HCT116 (cell line): ENCODE measurements at regions not wholly inside any gene's neighbourhood (a gene's known extent, or its start where the extent isn't known, plus 50 kb on each side); places are given as distances from the start of the nearest gene placed in this dataset.

Experiments used
- ATAC-seq: fragments of 200-7000 bp; cut with Tn5 transposase; 2 replicates; pipeline ENCODE4 v1.9.1; 2020; ENCODE audit warnings: mild to moderate bottlenecking, moderate library complexity
- BruUV-seq: library from RNA; stranded (reverse); fragments of 400-500 nt; replicated peaks from 2 replicates; lab custom pipeline; 2021; lab: Mats Ljungman, UMichigan
- CTCF ChIA-PET: fragments of 300-600 bp; sonication (Branson Sonifier 250); formaldehyde crosslinking; loops from one replicate; lab custom pipeline; 2021; ENCODE audit warnings: antibody characterized with exemption; lab: Charles Lee
- POLR2A ChIA-PET: fragments of 300-600, 350-600 bp; sonication (Branson Sonifier 250); formaldehyde crosslinking; loops from one replicate; lab custom pipeline; 2021; ENCODE audit warnings: antibody characterized with exemption; lab: Charles Lee
- RAD21 ChIA-PET, 2 experiments: fragments of 300-600 bp; sonication (Branson Sonifier 250); formaldehyde crosslinking; loops; one replicate each; lab custom pipeline; 2023; ENCODE audit warnings: low total read pairs in 2 of 2; ENCODE audit not compliant: uncharacterized antibody in 2 of 2, unreplicated experiment in 2 of 2, low non-redundant PET in 1 of 2; lab: Charles Lee
- DNase-seq: peaks from one replicate; pipeline ENCODE4 v3.0.0-alpha.2; 2010; ENCODE audit warnings: low read depth, low spot score
- H2AFZ ChIP-seq: fragments of 200-600 bp; shearing (Covaris generic), sonication (generic); 2 replicates; pipeline ENCODE4 v1.6.1; 2017; ENCODE audit warnings: low read depth, mixed run types, mixed read lengths, antibody characterized with exemption, low read length; ENCODE audit not compliant: poor library complexity, severe bottlenecking
- H3K27ac ChIP-seq: 2 replicates; pipeline ENCODE4 v1.5.1; 2012; ENCODE audit warnings: low read depth, low read length
- H3K27me3 ChIP-seq: fragments of 200-600 bp; sonication (generic); 2 replicates; pipeline ENCODE4 v1.6.1; 2016; ENCODE audit warnings: mixed run types, low read length, mixed read lengths; ENCODE audit not compliant: insufficient read depth
- H3K36me3 ChIP-seq, 2 experiments: fragments of 200-500 bp in 1 of 2; fragments of 200-600 bp in 1 of 2; sonication (Bioruptor generic) in 1 of 2; sonication (generic) in 1 of 2; 2 replicates each; pipeline versions ENCODE4 v1.5.1 to v1.6.1; 2014 to 2016; ENCODE audit warnings: low read length in 2 of 2, inconsistent platforms in 1 of 2, mixed read lengths in 1 of 2, mixed run types in 1 of 2; ENCODE audit not compliant: insufficient read depth in 2 of 2, control insufficient read depth in 1 of 2
- H3K4me1 ChIP-seq, 2 experiments: fragments of 200-600 bp in 1 of 2; sonication (generic) in 1 of 2; 2 replicates each; pipeline versions ENCODE4 v1.5.1 to v1.6.1; 2012 to 2017; ENCODE audit warnings: low read length in 2 of 2, inconsistent platforms in 1 of 2, mild to moderate bottlenecking in 1 of 2, mixed read lengths in 1 of 2, mixed run types in 1 of 2, moderate library complexity in 1 of 2; ENCODE audit not compliant: insufficient read depth in 2 of 2, control insufficient read depth in 1 of 2
- H3K4me2 ChIP-seq: fragments of 200-600 bp; sonication (generic); 2 replicates; pipeline ENCODE4 v1.6.1; 2017; ENCODE audit warnings: mixed run types, low read length, mixed read lengths
- H3K4me3 ChIP-seq, 2 experiments: fragments of 200-600 bp in 1 of 2; sonication (generic) in 1 of 2; replicated peaks in 1 of 2; 2 replicates each; pipeline ENCODE4 v1.5.1; 2011 to 2016; ENCODE audit warnings: low read length in 2 of 2, control low read depth in 1 of 2, low read depth in 1 of 2, mild to moderate bottlenecking in 1 of 2, mixed read lengths in 1 of 2, mixed run types in 1 of 2
- H3K79me2 ChIP-seq: fragments of 200-600 bp; sonication (generic); 2 replicates; pipeline ENCODE4 v1.6.1; 2017; ENCODE audit warnings: mild to moderate bottlenecking, mixed run types, low read length, moderate library complexity, mixed read lengths; ENCODE audit not compliant: insufficient read depth
- H3K9ac ChIP-seq: fragments of 200-600 bp; sonication (generic); 2 replicates; pipeline ENCODE4 v1.6.1; 2016; ENCODE audit warnings: low read length, mixed read lengths
- H3K9me2 ChIP-seq: fragments of 200-600 bp; sonication (generic), shearing (Covaris generic); 2 replicates; pipeline ENCODE4 v1.6.1; 2017; ENCODE audit warnings: mixed run types, mild to moderate bottlenecking, moderate library complexity; ENCODE audit not compliant: insufficient read depth
- H3K9me3 ChIP-seq, 2 experiments: fragments of 200-500 bp in 1 of 2; fragments of 200-600 bp in 1 of 2; sonication (Bioruptor generic) in 1 of 2; sonication (generic) in 1 of 2; 2 replicates each; pipeline ENCODE4 v1.6.1; 2014 to 2017; ENCODE audit warnings: low read length in 2 of 2, mixed read lengths in 2 of 2, inconsistent platforms in 1 of 2, low read depth in 1 of 2, mild to moderate bottlenecking in 1 of 2, mixed run types in 1 of 2, moderate library complexity in 1 of 2; ENCODE audit not compliant: control insufficient read depth in 1 of 2, insufficient read depth in 1 of 2
- H4K20me1 ChIP-seq: fragments of 200-600 bp; sonication (generic), shearing (Covaris generic); 2 replicates; pipeline ENCODE4 v1.6.1; 2017; ENCODE audit warnings: mixed run types, mild to moderate bottlenecking, moderate library complexity; ENCODE audit not compliant: insufficient read depth
- CBX3 ChIP-seq: IDR thresholded peaks from 2 replicates; pipeline ENCODE4 v1.6.1; 2012; ENCODE audit warnings: low read depth
- CTCF ChIP-seq, 3 experiments: fragments of 200-600 bp in 1 of 3; sonication (generic) in 1 of 3; IDR thresholded peaks in 2 of 3; conservative IDR thresholded peaks in 1 of 3; 2 replicates each; pipeline ENCODE4 v1.5.1; 2012 to 2017; ENCODE audit warnings: low read depth in 2 of 3, low read length in 2 of 3, antibody characterized with exemption in 1 of 3, borderline replicate concordance in 1 of 3, control low read depth in 1 of 3, mild to moderate bottlenecking in 1 of 3, mixed read lengths in 1 of 3, mixed run types in 1 of 3, moderate library complexity in 1 of 3; ENCODE audit not compliant: insufficient read depth in 1 of 3
- POLR2A ChIP-seq: IDR thresholded peaks from 2 replicates; pipeline ENCODE4 v1.7.0; 2011; ENCODE audit warnings: borderline replicate concordance; ENCODE audit not compliant: insufficient read depth, insufficient read length; ENCODE audit errors: extremely low read depth
- RAD21 ChIP-seq: IDR thresholded peaks from 2 replicates; pipeline ENCODE4 v1.6.1; 2012; ENCODE audit warnings: low read depth, mild to moderate bottlenecking
- REST ChIP-seq: IDR thresholded peaks from 2 replicates; pipeline ENCODE4 v1.6.1; 2012; ENCODE audit warnings: low read depth
- SIN3A ChIP-seq: IDR thresholded peaks from 2 replicates; pipeline ENCODE4 v1.6.1; 2012; ENCODE audit warnings: low read depth
- TCF7L2 ChIP-seq: IDR thresholded peaks from 2 replicates; pipeline ENCODE4 v1.7.0; 2011; ENCODE audit warnings: borderline replicate concordance, inconsistent platforms; ENCODE audit not compliant: insufficient read depth, insufficient read length; ENCODE audit errors: extremely low read depth
- ZFX ChIP-seq: fragments of 450-650 bp; IDR thresholded peaks from 2 replicates; pipeline ENCODE4 v1.6.1; 2017
- intact Hi-C: fragments of 100-400 bp; cut with micrococcal nuclease; formaldehyde crosslinking; loops from 2 replicates; pipeline ENCODE4 v1.10.0; 2022
- TF ChIP-seq, protein P1 (sequence below): IDR thresholded peaks from 2 replicates; pipeline ENCODE4 v1.6.1; 2012

- Histone ChIP-seq H3K9me3 (no peaks in the 10 kb centered on the region), H3K27ac (no peak overlapping the region), H2AFZ (peak overlapping the region; percentile 91), H3K4me1 (no peaks in the 10 kb centered on the region), H3K4me3 (no peak overlapping the region), H3K79me2 (no peaks in the 10 kb centered on the region), H3K9ac (no peak overlapping the region), H3K4me2 (no peak overlapping the region), H4K20me1 (no peaks in the 10 kb centered on the region), H3K27me3 (no peaks in the 10 kb centered on the region), H3K36me3 (no peaks in the 10 kb centered on the region), H3K9me2 (no peaks in the 10 kb centered on the region)
- POLR2A ChIA-PET, result interaction anchor here (1.3 kb wide), 1 partner anchor 136 kb away, joined by 4 read pairs; no protein-coding TSS in a partner anchor
- intact Hi-C loops, result loop anchor here (1.0 to 10.0 kb wide), 5 partner anchors 106 to 1821 kb away; partner anchors contain the start of gene CDC73
- DNase-seq (no peak), ATAC-seq (no peak)
- RAD21 ChIA-PET, result interaction anchor here (1.0 to 1.3 kb wide), 4 partner anchors 112 to 332 kb away, joined by 3 to 4 read pairs (median 3); no protein-coding TSS in a partner anchor
- CTCF ChIA-PET, result interaction anchor here (0.7 to 3.2 kb wide), 14 partner anchors 13 to 648 kb away, joined by 3 to 37 read pairs (median 3); partner anchors contain the start of gene CDC73
- BruUV-seq, result no TSS peak
- no peak for TF ChIP-seq SIN3A
- peak; percentile 77 for TF ChIP-seq RAD21
- TF ChIP-seq CTCF (IDR thresholded peaks at IDR 0.05 in 2 of 3, conservative IDR thresholded peaks at IDR 0.05 in 1 of 3; ENCODE audit: borderline replicate concordance in 1 of 3, insufficient read depth in 1 of 3, low read depth in 2 of 3, low read length in 2 of 3), result peak; percentile 40 to 73 (median 69); a peak in 5 of 6 replicates
Observed at GRCh38 chr1:192474080-192474683, 101.4 kb upstream of the RGS1 start.

DNA sequence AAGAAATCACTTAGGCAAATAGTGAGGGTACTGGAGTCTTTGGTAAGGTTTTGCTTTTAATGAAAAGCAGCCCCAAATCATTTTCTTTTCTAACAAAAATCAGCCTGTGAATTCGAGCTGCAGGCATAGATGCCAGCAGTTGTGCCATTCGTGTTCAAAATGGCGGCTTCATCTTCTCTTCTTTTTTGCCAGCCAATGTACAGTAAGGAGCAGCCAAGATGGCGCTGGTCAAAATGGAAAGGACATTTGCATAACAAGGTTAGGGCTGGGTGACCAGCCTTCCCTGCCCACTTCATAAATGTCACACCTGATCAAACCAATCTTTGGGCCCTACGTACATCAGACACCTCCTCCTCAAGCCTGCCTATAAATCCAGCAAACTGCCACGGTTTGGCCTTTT lies 100.2 kb upstream of the RGS1 start:
- ATAC-seq (no peak), DNase-seq (no peak)
- no TSS peak for BruUV-seq
- H2AFZ ChIP-seq, result no peak overlapping the region
- CTCF ChIA-PET, result interaction anchor here (1.3 to 3.2 kb wide), 3 partner anchors 136 to 544 kb away, joined by 3 to 37 read pairs (median 26); no protein-coding TSS in a partner anchor
- no peaks in the 10 kb centered on the region for H3K36me3 ChIP-seq
- RAD21 ChIA-PET, result no interaction called here
- H3K27ac ChIP-seq, result no peak overlapping the region
- H3K27me3 ChIP-seq, result no peaks in the 10 kb centered on the region
- H3K9me3 ChIP-seq, result no peaks in the 10 kb centered on the region
- no peak overlapping the region for H3K9ac ChIP-seq
- H3K79me2 ChIP-seq, result no peaks in the 10 kb centered on the region
- intact Hi-C loops, result loop anchor here (10.0 kb wide), 2 partner anchors 649 to 1819 kb away; partner anchors contain the start of gene CDC73
- POLR2A ChIA-PET, result no interaction called here
- no peaks in the 10 kb centered on the region for H3K9me2 ChIP-seq
- H3K4me3 ChIP-seq, result no peak overlapping the region
- no peaks in the 10 kb centered on the region for H3K4me1 ChIP-seq
- no peaks in the 10 kb centered on the region for H4K20me1 ChIP-seq
- no peak overlapping the region for H3K4me2 ChIP-seq
- TF ChIP-seq POLR2A, result no peak
- no peak for TF ChIP-seq TCF7L2
- TF ChIP-seq CTCF (IDR thresholded peaks at IDR 0.05 in 2 of 3, conservative IDR thresholded peaks at IDR 0.05 in 1 of 3; ENCODE audit: borderline replicate concordance in 1 of 3, insufficient read depth in 1 of 3, low read depth in 2 of 3, low read length in 2 of 3), result no peak
- no peak for TF ChIP-seq CBX3
- no peak for TF ChIP-seq ZFX
- no peak for TF ChIP-seq REST
- TF ChIP-seq, protein P1, sequence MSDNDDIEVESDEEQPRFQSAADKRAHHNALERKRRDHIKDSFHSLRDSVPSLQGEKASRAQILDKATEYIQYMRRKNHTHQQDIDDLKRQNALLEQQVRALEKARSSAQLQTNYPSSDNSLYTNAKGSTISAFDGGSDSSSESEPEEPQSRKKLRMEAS, result no peak
